ENCODE measurements at regions not wholly inside any gene's neighbourhood (a gene's known extent, or its start where the extent isn't known, plus 50 kb on each side); places are given as distances from the start of the nearest gene placed in this dataset.

- TF ChIP-seq NFE2L1 (CRISPR knock-in tag; IDR thresholded peaks at IDR 0.05; ENCODE audit: borderline replicate concordance) (no peak), ZSCAN22 (CRISPR knock-in tag; IDR thresholded peaks at IDR 0.05) (no peak), PAWR (CRISPR knock-in tag; IDR thresholded peaks at IDR 0.05; ENCODE audit: borderline replicate concordance) (no peak), ZNF512B (CRISPR knock-in tag; IDR thresholded peaks at IDR 0.05; ENCODE audit: borderline replicate concordance) (no peak)
Measured at GRCh38 chr16:51931653-51932052, 615.3 kb downstream of the TOX3 start (continued).

GRCh38 chr16:51924744-51925143 lies 622.2 kb downstream of the TOX3 start:
- H3K4me1 ChIP-seq (ENCODE audit: insufficient read depth, low read length): no peaks in the 10 kb centered on the region
- H2AFZ ChIP-seq (ENCODE audit: low read length): no peak overlapping the region
- H4K20me1 ChIP-seq (ENCODE audit: insufficient read depth, low read length): no peaks in the 10 kb centered on the region
- BruUV-seq (replicated peaks): no TSS peak
- in situ Hi-C loops (cut with HindIII; ENCODE audit: extremely low pct_ligation_motif_present, low pct_unique_long_range_greater_than_20kb) (no loop called here), intact Hi-C loops (cut with micrococcal nuclease; ENCODE audit: unreplicated experiment) (no loop called here)
- no peaks in the 10 kb centered on the region for H3K27me3 ChIP-seq (ENCODE audit: control insufficient read depth in 1 of 2, insufficient read depth in 2 of 2, low read length in 2 of 2)
- POLR2A ChIA-PET: no interaction called here
- DNase-seq (ENCODE audit: low spot score): peak; percentile 9
- H3K79me2 ChIP-seq (ENCODE audit: insufficient read depth, low read length): no peaks in the 10 kb centered on the region
- H3K4me3 ChIP-seq (replicated peaks in 1 of 3; ENCODE audit: insufficient read depth in 1 of 3, low read depth in 2 of 3, low read length in 3 of 3): no peak overlapping the region
- no peaks in the 10 kb centered on the region for H3K36me3 ChIP-seq (replicated peaks in 1 of 2; ENCODE audit: control insufficient read depth in 1 of 2, insufficient read depth in 2 of 2, low read length in 2 of 2)
- H3K9ac ChIP-seq (ENCODE audit: insufficient read depth, low read depth, low read length): no peak overlapping the region
- no peak overlapping the region for H3K27ac ChIP-seq (ENCODE audit: extremely low read length, insufficient read depth, low read length)
- no peaks in the 10 kb centered on the region for H3K9me3 ChIP-seq (ENCODE audit: low read length)
- ATAC-seq: no peak
- 2% methylated on average over 1 of the region's 1 CpG for WGBS (ENCODE audit: low lambda C conversion rate)
- no peak overlapping the region for H3K4me2 ChIP-seq (ENCODE audit: low read depth, low read length)
- CTCF ChIA-PET (ENCODE audit: low intra/inter-chr PET ratio, low total read pairs): no interaction called here
- FAIRE-seq: no peak
- TF ChIP-seq ZNF362 (CRISPR knock-in tag; IDR thresholded peaks at IDR 0.05; ENCODE audit: borderline replicate concordance) (no peak), TBL1XR1 (IDR thresholded peaks at IDR 0.05; ENCODE audit: borderline replicate concordance, low read length, partially characterized antibody) (no peak), ZBTB38 (CRISPR knock-in tag; IDR thresholded peaks at IDR 0.05) (no peak), ARID3A (IDR thresholded peaks at IDR 0.05; ENCODE audit: low read depth, low read length) (no peak), HIVEP1 (CRISPR knock-in tag; IDR thresholded peaks at IDR 0.05) (no peak), HNRNPUL1 (IDR thresholded peaks at IDR 0.05; ENCODE audit: low read depth, low read length) (0 out of 2 replicates have a peak, but pooled peaks have one; percentile 43), KLF12 (CRISPR knock-in tag; IDR thresholded peaks at IDR 0.05; ENCODE audit: borderline replicate concordance) (no peak), FOXA3 (CRISPR knock-in tag; IDR thresholded peaks at IDR 0.05) (no peak), CCDC6 (CRISPR knock-in tag; IDR thresholded peaks at IDR 0.05) (no peak)
